Neural cell (in vitro differentiated cells): ENCODE measurements at regions not wholly inside any gene's neighbourhood (a gene's known extent, or its start where the extent isn't known, plus 50 kb on each side); places are given as distances from the start of the nearest gene placed in this dataset.

ENCODE experiments used
- CTCF ChIP-seq: fragments of 450-650 bp; IDR thresholded peaks from 2 replicates; pipeline ENCODE4 v1.5.1; 2014; ENCODE audit warnings: antibody characterized with exemption, mild to moderate bottlenecking, moderate library complexity; ENCODE audit not compliant: poor library complexity, severe bottlenecking
- EP300 ChIP-seq: fragments of 450-650 bp; conservative IDR thresholded peaks from 2 replicates; pipeline ENCODE4 v1.6.1; 2014; ENCODE audit warnings: antibody characterized with exemption, mild to moderate bottlenecking, moderate library complexity; ENCODE audit not compliant: poor library complexity, severe bottlenecking
- POLR2AphosphoS5 ChIP-seq: IDR thresholded peaks from 2 replicates; pipeline ENCODE4 v1.6.1; 2012
- RAD21 ChIP-seq: fragments of 450-650 bp; conservative IDR thresholded peaks from 2 replicates; pipeline ENCODE4 v1.6.1; 2014; ENCODE audit warnings: antibody characterized with exemption, mild to moderate bottlenecking, moderate library complexity
- REST ChIP-seq: IDR thresholded peaks from 2 replicates; pipeline ENCODE4 v1.6.1; 2012; ENCODE audit warnings: borderline replicate concordance
- TAF1 ChIP-seq: IDR thresholded peaks from 2 replicates; pipeline ENCODE4 v1.6.1; 2012; ENCODE audit warnings: low read depth

GRCh38 chr21:27614231-27614630 is 647.3 kb upstream of the ADAMTS5 start:
- no peak for TF ChIP-seq EP300
- TF ChIP-seq CTCF: no peak
- no peak for TF ChIP-seq POLR2AphosphoS5
- TF ChIP-seq REST: no peak
- no peak for TF ChIP-seq RAD21
- TF ChIP-seq TAF1: no peak
